ENCODE measurements at regions not wholly inside any gene's neighbourhood (a gene's known extent, or its start where the extent isn't known, plus 50 kb on each side); places are given as distances from the start of the nearest gene placed in this dataset.

DNA sequence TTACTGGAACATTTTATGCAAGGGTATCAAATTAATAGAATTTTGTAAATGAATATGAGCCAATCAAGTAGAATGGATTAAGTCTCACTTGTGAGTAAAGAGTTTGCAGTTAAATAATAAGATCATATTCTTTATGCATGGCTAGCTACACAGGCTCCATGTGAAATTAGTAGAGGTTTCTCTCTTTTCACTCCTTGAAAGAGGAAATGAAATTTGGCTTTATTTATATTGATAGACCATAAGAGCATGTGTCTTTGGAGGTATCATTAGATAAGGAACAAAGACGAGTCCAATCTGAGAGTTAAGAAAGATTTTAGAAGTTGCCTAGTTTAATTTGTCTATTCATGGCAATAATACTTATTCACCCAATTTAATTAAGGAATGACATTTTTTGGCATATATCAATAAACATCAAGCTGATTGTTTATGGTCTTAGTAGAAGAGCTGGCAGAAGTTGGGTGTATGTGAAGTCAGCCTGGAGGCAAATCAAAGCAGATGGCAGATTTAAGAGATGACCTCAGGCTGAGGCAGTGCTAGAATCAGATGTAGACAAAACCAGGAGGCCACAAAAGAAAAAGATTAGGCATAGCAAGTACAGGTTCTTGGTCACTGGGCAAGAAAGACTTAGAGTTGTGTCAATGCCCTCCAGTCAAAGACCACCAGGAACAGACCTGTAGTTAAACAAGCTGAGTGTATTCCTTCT is 406.5 kb upstream of the ARHGEF26 start:
- no peak overlapping the region for H3K9ac ChIP-seq (ENCODE audit: low read depth, low read length, poor library complexity, severe bottlenecking)
- no peak overlapping the region for H2AFZ ChIP-seq (ENCODE audit: low read length)
- no peaks in the 10 kb centered on the region for H3K79me2 ChIP-seq (ENCODE audit: insufficient read depth, low read length)
- H4K20me1 ChIP-seq (ENCODE audit: insufficient read depth, low read length, poor library complexity, severe bottlenecking) = no peaks in the 10 kb centered on the region
- H3K36me3 ChIP-seq (ENCODE audit: insufficient read depth, low read length) = no peaks in the 10 kb centered on the region
- H3K4me3 ChIP-seq (ENCODE audit: low read length, poor library complexity, severe bottlenecking) = no peak overlapping the region
- no peaks in the 10 kb centered on the region for H3F3A ChIP-seq (ENCODE audit: low read depth)
- TF ChIP-seq EZH2phosphoT487 (IDR thresholded peaks at IDR 0.05; ENCODE audit: borderline replicate concordance) = no peak
- TF ChIP-seq, protein P1, sequence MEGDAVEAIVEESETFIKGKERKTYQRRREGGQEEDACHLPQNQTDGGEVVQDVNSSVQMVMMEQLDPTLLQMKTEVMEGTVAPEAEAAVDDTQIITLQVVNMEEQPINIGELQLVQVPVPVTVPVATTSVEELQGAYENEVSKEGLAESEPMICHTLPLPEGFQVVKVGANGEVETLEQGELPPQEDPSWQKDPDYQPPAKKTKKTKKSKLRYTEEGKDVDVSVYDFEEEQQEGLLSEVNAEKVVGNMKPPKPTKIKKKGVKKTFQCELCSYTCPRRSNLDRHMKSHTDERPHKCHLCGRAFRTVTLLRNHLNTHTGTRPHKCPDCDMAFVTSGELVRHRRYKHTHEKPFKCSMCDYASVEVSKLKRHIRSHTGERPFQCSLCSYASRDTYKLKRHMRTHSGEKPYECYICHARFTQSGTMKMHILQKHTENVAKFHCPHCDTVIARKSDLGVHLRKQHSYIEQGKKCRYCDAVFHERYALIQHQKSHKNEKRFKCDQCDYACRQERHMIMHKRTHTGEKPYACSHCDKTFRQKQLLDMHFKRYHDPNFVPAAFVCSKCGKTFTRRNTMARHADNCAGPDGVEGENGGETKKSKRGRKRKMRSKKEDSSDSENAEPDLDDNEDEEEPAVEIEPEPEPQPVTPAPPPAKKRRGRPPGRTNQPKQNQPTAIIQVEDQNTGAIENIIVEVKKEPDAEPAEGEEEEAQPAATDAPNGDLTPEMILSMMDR (conservative IDR thresholded peaks at IDR 0.05; ENCODE audit: low read length) = no peak
- no peaks in the 10 kb centered on the region for H3K9me3 ChIP-seq (ENCODE audit: insufficient read depth, low read depth, low read length)
- H3K4me2 ChIP-seq (ENCODE audit: low read depth, low read length, poor library complexity, severe bottlenecking) = no peak overlapping the region
- no peaks in the 10 kb centered on the region for H3K4me1 ChIP-seq (ENCODE audit: insufficient read depth, low read length, poor library complexity, severe bottlenecking)
- no peaks in the 10 kb centered on the region for H3K27me3 ChIP-seq (ENCODE audit: insufficient read depth, low read length, poor library complexity, severe bottlenecking)
- no peaks in the 10 kb centered on the region for H3K9me2 ChIP-seq (replicated peaks; ENCODE audit: low read depth, low read length)

DNA sequence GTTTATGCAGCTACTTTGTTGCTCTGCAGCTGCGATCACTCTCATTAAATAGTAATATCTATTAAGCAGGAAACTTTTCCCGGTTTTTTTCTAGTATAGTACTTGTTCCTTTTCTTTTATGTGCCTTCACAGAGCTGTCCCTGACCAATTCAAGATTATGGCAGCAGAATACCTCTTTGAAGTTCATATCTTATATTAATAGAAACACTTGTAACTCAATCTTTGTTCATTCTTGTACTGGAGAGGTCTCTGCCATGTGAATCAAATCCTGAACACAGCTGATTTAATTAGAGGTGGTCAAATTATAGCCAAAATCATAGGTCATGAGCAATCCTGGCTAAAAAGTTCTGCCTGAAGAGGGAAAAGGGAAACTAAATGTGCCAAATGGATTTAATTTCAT is 399.0 kb upstream of the ARHGEF26 start:
- no peaks in the 10 kb centered on the region for H3K9me3 ChIP-seq (ENCODE audit: insufficient read depth, low read depth, low read length)
- H3K4me1 ChIP-seq (ENCODE audit: insufficient read depth, low read length, poor library complexity, severe bottlenecking) = no peaks in the 10 kb centered on the region
- H3K27me3 ChIP-seq (ENCODE audit: insufficient read depth, low read length, poor library complexity, severe bottlenecking) = no peaks in the 10 kb centered on the region
- no peaks in the 10 kb centered on the region for H3K9me2 ChIP-seq (replicated peaks; ENCODE audit: low read depth, low read length)
- no peak overlapping the region for H2AFZ ChIP-seq (ENCODE audit: low read length)
- H3F3A ChIP-seq (ENCODE audit: low read depth) = no peaks in the 10 kb centered on the region
- H3K36me3 ChIP-seq (ENCODE audit: insufficient read depth, low read length) = no peaks in the 10 kb centered on the region
- no peak overlapping the region for H3K9ac ChIP-seq (ENCODE audit: low read depth, low read length, poor library complexity, severe bottlenecking)
- H3K4me3 ChIP-seq (ENCODE audit: low read length, poor library complexity, severe bottlenecking) = no peak overlapping the region
- TF ChIP-seq, protein P1 (conservative IDR thresholded peaks at IDR 0.05; ENCODE audit: low read length) = no peak
- no peak overlapping the region for H3K4me2 ChIP-seq (ENCODE audit: low read depth, low read length, poor library complexity, severe bottlenecking)
- H3K79me2 ChIP-seq (ENCODE audit: insufficient read depth, low read length) = no peaks in the 10 kb centered on the region
- no peaks in the 10 kb centered on the region for H4K20me1 ChIP-seq (ENCODE audit: insufficient read depth, low read length, poor library complexity, severe bottlenecking)

DNA sequence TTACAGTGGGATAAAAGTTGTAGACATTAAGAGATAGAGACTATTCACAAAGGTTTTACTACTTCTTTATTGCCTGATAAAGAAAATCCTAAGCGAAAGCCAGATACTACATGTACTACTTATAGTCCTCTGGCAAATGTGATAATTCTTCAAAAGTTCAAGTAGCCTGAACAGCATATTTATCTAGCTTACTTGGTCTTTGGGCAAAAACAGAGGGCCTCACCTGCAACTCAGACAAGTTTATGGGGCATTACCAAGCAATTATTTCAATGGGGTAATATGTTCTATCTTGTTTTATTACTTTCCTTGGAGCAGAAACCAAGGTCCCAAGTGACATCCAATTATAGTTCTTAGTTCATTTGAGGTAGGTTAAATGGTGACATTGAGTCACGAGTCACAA is 390.1 kb upstream of the ARHGEF26 start:
- Histone ChIP-seq H3K36me3 (ENCODE audit: insufficient read depth, low read length) (no peaks in the 10 kb centered on the region), H3K4me3 (ENCODE audit: low read length, poor library complexity, severe bottlenecking) (no peak overlapping the region), H3K9me2 (replicated peaks; ENCODE audit: low read depth, low read length) (no peaks in the 10 kb centered on the region), H3K27me3 (ENCODE audit: insufficient read depth, low read length, poor library complexity, severe bottlenecking) (no peaks in the 10 kb centered on the region), H3K4me1 (ENCODE audit: insufficient read depth, low read length, poor library complexity, severe bottlenecking) (no peaks in the 10 kb centered on the region), H4K20me1 (ENCODE audit: insufficient read depth, low read length, poor library complexity, severe bottlenecking) (no peaks in the 10 kb centered on the region), H3K4me2 (ENCODE audit: low read depth, low read length, poor library complexity, severe bottlenecking) (no peak overlapping the region), H3F3A (ENCODE audit: low read depth) (no peaks in the 10 kb centered on the region), H3K9ac (ENCODE audit: low read depth, low read length, poor library complexity, severe bottlenecking) (no peak overlapping the region), H3K79me2 (ENCODE audit: insufficient read depth, low read length) (no peaks in the 10 kb centered on the region), H2AFZ (ENCODE audit: low read length) (no peak overlapping the region), H3K9me3 (ENCODE audit: insufficient read depth, low read depth, low read length) (no peaks in the 10 kb centered on the region)
- TF ChIP-seq EZH2phosphoT487 (IDR thresholded peaks at IDR 0.05; ENCODE audit: borderline replicate concordance) = no peak
- TF ChIP-seq, protein P1 (conservative IDR thresholded peaks at IDR 0.05; ENCODE audit: low read length) = no peak
